ENCODE measurements at regions not wholly inside any gene's neighbourhood (a gene's known extent, or its start where the extent isn't known, plus 50 kb on each side); places are given as distances from the start of the nearest gene placed in this dataset.

DNA sequence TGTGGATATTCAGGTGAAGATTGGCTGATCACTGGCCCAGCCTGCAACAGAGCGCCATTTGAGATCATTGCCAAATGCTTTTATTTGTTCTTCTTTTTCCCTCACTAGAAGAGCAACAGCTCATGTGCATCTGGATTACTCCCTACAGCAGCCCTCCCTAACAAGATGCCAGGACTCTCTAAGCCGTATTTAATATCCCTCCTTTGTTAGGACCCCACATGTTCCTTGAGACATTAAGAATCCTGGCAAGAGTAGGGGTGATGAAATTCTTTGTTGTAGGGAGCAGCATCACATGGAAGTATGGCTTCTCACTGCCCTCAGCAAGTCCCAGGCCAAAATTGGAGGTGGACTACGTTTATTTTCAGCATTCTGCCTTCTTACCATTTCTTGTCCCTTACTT, 167.8 kb downstream of the PAX1 start:
- intact Hi-C loops (cut with micrococcal nuclease) = no loop called here

DNA sequence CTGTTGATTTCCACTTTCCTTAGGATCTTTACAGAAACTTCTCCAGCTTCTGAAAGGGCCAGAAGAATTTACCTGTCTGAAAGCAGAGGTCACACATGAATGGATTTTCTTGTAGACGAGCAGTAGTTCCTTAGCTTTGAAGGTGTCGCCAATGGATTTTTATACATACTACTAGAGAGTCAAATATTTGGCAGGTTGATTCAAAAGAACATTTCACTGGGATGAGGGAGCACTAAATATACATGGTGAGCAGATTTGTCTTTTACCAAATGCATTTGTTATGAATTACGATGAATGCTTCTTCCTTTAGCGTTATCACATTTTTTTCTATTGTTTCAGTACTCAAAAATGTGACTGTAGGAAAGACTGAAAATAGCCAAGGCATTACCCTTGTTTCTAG, 162.3 kb downstream of the PAX1 start:
- intact Hi-C loops (cut with micrococcal nuclease) = no loop called here

DNA sequence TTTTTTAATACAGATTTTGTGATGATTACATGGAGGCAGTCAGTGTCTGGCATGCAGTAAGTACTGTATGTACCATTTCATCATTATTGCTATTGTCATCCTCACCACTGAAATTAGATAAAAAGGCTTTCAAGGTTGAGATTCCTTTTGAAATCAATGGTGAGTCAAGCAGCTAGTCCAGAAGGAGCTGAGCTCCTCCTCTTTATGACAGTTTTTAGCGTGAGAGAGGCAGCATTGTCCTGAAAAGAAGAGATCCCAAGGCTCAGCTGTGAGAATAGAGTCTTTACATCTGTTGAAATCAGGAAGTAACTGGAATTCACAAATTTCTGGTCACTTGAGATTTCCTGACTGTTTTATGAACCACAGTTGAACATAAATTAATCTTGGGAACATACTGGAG, 161.9 kb downstream of the PAX1 start:
- intact Hi-C loops (cut with micrococcal nuclease) = no loop called here

DNA sequence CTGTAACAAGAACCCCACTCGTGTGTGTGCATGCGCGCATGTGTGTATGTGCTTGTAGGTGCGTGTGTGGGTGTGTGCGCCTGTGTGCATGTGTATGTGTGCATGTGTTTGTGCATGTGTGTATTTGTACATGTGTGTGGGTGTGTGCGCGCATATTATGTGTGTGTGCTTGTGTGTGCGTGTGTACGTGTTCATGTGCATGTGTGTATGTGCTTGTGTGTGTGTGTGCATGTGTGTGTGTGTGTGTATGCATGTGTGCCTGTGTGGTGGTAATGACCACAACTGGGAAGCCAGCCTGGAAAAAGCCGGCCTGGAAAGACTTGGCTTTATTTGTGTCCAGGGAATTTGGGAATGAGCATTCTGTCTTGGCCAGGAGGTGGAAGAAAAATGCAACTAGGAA, 157.5 kb downstream of the PAX1 start:
- intact Hi-C loops (cut with micrococcal nuclease) = no loop called here

GRCh38 chr20:21862259-21862946, 156.9 kb downstream of the PAX1 start:
- intact Hi-C loops (cut with micrococcal nuclease) = no loop called here

DNA sequence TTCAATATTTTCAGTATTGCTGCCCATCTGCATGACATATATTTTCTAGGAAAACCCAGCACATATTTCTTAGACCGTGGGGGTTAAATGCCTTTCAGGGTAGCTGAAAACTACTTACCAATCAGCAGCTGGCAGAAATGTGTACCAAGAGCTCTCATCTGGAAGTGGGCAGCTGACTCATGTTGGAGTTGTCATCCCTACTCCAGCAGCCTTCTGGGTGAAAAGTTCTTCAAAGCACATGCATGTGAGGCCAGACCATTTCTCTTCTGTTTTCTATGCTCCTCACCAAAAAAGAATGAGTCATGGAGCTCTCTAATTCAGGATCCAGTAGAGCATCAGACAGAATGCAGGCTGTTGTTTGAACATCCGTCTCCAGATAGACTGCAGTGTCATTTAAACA, 135.5 kb downstream of the PAX1 start:
- intact Hi-C loops (cut with micrococcal nuclease) = no loop called here

DNA sequence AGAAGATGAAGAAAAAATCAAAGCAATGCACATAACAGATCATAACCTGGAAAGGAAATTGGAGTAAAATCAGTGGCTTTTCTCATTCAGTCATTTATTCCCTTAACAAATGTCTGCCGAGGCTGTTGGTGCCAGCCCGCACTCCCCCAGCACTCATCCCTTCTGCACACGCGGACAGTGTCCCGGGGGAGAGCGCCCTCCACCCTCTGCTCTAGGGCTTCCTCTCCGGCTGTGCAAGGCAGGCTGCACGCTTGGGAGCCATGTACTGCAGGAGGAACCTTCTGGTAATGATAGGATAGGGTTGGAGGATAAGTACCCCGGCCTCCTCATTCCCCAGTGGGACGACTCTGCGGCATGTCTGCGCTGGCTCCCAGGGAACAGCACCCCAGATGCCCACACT, 134.5 kb downstream of the PAX1 start:
- intact Hi-C loops (cut with micrococcal nuclease) = no loop called here

DNA sequence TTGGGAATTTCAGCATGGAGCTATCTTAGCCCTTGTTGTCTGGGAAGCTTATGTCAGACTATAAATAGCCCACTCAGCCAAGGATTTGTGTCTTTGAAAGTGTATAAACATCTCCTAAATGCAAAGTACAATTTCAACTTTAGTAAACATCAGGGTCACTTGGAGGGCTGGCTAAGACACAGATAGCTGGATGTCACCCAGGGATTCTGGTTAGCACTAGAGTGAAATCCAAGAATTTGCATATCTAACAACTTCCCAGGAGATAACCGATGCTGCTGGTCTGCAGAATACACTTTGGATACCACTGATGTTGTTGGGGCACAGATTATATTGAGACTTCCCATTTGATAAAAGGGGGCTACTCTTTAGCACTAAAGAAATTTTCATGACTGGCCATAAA, 130.9 kb downstream of the PAX1 start:
- intact Hi-C loops (cut with micrococcal nuclease) = no loop called here

DNA sequence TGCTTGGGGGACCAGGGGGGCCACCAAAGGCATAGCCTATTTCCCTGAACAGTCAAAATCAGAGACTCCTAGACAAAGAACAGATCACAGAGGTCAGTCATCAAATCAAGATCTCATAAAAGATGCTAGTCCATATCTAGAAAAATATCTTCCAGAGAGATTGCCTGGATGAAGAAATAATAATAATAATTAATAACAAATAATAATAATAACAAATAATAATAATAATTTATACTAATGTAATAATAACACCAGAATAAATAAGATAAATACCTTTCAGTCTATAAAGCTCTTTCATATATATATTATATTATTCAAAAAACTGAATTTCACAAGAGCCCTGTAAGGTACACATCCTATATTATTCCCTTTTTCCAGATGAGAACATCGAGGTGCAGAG, 129.6 kb downstream of the PAX1 start:
- intact Hi-C loops (cut with micrococcal nuclease) = no loop called here

GRCh38 chr20:21832442-21833385, 127.2 kb downstream of the PAX1 start:
- intact Hi-C loops (cut with micrococcal nuclease) = no loop called here

DNA sequence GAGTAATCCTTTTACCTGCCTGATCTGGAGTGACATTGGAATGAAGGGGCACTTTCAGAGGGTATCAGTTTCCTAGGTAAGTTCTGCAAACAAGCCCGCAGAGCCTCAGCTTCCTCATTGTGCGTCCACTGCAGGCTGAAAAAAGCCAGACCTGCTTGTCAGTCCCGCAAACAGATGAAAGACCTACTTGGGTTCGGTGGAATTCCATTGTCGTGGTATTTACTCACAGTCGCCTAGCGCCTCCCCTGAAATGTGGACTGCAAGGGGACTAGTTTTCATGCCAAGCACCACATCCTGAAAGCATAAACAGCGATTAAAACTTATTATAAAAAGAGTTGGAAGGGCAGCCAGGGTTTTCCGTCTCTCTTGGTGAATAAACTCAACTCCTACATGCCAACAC, 121.5 kb downstream of the PAX1 start:
- intact Hi-C loops (cut with micrococcal nuclease) = no loop called here

GRCh38 chr20:21821358-21821757, 115.9 kb downstream of the PAX1 start:
- intact Hi-C loops (cut with micrococcal nuclease) = no loop called here

DNA sequence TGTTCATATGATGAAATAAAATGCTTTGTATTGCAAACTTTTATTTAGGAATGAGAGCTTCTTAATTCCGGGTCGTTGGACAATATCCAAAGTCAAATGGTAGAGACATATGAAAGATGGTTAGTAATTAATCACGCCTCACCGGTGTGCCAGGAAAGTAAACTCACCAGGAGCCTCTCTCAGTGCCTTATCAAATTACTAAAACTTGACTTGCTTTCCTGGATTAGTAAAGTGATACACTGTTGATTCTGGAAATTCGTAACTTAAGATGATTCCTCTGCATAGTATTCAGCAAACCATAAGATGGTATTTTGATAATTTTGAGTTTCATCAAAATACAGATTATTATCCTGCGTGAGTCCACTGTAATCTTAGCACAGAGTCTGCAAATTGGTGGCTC, 115.2 kb downstream of the PAX1 start:
- intact Hi-C loops (cut with micrococcal nuclease) = no loop called here

DNA sequence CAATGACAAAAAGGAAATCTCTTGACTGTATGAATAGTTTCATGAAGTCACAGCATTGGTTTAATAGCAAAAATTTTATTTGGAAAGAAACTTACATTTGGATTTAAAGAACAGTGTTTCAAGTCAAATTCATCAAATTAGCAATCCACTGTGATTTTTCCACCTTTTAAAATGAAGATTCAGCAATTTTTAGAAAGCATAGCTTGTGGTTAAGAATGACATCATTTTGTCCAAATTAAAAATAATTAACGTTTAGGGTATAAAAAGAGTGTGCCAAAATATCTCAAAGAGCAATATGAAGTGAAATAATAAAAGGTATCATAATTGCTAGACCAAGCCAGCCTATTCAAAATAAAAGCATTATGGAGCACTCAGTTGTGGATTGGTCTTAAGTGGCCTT, 114.6 kb downstream of the PAX1 start:
- intact Hi-C loops (cut with micrococcal nuclease) = no loop called here

DNA sequence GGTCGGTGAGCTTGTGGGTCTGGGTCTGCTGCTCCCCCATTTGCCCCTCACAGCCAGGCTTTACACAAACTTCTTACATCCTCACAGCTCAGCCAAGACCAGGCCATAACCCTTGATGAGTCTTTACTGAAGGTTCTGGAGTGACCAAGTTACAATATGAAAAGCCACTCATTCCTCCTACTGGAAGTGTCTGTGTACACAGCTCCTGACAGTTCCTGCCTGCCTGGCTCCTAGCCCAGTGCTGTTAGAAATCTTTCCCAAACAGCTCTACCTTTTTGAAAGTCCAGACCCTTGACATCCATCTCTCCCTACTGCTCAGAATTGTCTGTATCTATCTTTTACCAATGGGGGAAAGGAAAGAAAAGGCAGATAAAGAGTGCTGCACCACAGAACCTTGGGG, 106.9 kb downstream of the PAX1 start:
- intact Hi-C loops (cut with micrococcal nuclease) = no loop called here

DNA sequence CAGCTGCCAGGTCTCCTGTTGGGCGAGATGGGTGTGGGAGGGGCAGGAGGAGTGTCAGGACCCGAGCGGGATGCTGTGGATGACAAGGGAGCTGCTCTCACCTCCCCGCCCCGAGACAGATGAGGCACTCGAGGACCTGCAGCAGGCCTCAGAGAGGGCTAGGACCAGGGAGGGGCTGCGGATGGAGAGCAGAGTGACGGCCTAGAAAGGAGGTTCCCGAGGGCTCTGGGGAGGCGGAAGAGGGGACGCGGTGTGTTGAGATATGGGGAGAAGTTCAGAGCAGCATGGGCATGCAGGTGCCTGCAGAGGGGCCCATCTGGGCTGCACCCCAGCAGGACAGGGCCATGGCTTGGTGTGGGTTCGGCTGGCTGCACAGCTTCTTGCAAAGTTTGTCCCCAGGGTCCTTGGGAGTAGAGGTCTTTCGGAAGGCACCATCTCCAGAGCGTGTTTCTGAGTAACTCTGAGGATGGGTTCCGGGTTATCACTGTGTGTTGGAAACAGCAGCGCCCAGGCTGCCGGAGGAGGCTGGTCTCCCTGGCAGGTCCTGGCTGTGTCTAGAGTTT, 104.6 kb downstream of the PAX1 start:
- intact Hi-C loops (cut with micrococcal nuclease) = no loop called here

DNA sequence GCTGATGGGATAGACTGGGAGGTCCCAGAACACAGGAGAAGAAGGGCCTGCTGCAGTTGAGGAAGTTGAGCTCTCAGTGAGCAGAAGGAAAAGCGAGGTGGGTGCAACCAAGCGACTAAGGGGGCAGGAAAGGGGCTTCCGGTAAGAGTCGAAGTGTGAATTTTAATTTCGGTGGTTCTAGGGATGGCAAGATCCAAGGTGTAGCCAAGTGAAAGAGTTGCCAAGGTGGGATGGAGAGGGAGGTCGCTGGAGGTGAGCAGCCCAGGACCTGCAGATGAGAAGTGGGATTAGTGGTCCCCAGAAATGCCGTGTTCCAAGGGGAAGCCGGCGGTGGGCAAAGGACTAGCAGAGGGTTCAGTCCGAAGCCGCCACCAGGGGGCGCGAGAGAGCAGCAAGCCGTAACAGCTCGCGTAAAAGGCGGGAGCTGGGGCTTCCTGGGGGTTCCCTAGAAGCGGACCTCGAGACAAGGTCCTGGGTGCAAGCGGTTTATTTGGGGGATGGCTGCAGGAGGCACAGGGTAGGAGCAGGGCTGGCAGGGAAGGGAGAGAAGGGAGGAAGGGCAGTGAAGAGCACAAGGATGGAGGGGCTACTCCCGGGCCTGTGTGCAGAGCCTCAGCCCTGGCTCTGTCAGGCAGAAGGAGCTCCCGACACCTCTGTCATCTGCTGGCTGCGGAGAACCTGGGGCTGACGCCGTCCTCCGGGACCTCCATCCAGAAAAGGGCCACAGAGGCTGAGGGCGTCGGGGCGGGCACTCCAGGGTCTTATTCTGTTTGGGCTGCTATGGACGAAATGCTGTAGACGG, 103.6 kb downstream of the PAX1 start:
- intact Hi-C loops (cut with micrococcal nuclease) = no loop called here

DNA sequence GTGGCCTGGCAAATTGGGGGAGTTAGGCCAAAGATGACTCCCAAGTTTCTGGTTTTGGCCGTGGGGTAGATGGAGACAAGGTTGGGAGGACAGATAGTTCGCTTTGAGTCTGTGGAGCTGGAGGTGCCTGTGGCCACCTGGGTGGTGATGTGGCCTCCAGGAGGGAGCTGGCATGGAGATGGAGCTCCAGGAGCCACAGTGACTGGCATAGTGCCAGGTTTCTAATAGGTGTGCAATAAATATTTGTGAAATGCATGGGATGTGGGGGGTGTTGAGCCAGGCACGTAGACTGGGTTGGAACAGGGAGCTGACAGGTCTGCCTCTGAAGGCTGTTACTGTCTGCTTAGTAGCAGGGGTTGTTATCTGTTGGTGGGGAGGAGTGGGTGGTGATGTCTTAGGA, 102.7 kb downstream of the PAX1 start:
- intact Hi-C loops (cut with micrococcal nuclease) = no loop called here

DNA sequence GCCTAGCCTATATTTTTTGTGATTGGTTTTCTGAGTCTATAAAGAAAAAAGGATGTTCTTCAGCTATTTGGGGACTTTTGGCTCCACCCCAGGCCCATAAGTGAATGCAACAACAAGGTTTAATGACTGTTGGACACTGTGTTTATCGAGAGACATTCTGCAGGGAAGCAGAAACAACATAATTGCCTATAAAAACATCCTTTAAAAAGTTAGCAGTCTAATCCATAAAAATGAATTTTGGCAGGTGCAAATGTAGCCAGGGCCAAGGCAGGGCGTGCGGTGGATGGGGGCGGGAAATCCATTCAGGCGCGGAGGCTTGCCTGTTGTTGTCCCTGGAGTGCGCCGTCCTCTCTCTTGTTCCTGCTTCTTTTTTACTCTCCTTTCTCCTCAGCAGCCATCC, 99.3 kb downstream of the PAX1 start:
- intact Hi-C loops (cut with micrococcal nuclease) = no loop called here

DNA sequence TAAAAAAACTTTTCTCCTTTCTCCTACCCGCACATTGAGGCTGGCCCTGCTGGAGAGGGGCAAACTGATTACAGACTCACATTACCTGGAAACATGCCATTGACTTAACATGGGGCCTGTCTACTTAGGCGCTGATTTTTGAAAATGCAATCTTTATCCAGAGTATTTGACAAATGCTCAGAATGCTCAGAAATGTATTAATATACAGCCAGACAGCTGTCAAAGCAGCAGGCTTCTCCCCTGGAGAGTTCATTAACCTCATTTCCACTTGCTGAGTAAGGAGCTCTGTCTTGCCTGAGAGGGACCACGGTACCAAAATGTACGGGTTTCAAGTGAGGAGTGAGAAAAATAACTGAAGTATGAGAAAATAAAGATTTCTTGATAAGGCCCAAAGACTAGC, 95.7 kb downstream of the PAX1 start:
- intact Hi-C loops (cut with micrococcal nuclease) = no loop called here

DNA sequence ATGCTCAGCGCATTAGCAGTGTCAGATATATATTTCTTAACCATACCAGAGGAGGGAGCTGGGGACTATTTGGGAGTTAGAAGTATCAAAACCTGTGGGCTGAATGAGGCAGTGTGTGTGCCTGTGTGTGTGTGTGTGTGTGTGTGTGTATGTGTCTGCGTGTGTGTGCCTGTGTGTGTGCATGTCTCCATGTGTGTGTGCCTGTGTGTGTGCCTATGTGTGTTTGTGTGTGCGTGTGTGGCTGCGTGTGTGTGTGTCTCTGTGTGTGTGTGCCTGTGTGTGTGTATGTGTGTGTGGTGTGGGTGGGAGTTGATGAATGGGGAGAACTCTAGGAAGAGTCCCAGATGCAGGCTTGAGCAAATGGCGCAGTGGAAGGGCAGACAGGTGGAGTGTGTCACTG, 92.9 kb downstream of the PAX1 start:
- intact Hi-C loops (cut with micrococcal nuclease) = no loop called here

DNA sequence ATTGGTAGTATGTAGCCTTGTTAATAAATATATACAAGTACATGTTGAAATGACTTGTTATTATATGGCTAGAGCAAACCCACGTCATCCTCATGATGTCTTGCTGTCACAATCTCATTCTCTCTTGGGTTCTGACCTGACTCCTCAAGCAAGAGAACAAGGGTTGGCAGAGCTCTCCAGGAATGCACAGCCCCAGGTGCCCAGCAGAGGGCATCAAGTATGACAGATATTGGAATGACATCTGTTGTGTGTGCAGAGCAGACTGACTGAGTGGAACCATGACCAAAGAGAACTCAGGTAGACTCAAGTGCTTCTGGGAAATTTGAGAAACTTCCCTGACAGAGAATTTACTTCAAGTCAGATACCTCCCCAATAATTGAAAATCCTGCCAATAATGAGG, 90.6 kb downstream of the PAX1 start:
- intact Hi-C loops (cut with micrococcal nuclease) = no loop called here
